ENCODE measurements at regions not wholly inside any gene's neighbourhood (a gene's known extent, or its start where the extent isn't known, plus 50 kb on each side); places are given as distances from the start of the nearest gene placed in this dataset.

- peaks cover 57% of the 10 kb centered on the region for H3K9me3 Mint-ChIP-seq (ENCODE audit: unreplicated experiment)
- no peak for DNase-seq (ENCODE audit: unreplicated experiment)
- no peak overlapping the region for H3K27ac Mint-ChIP-seq (ENCODE audit: low read depth, unreplicated experiment)
- no peaks in the 10 kb centered on the region for H3K36me3 Mint-ChIP-seq (ENCODE audit: insufficient read depth, unreplicated experiment)
- no peak for TF ChIP-seq CTCF (IDR thresholded peaks at IDR 0.05; ENCODE audit: unreplicated experiment)
- intact Hi-C loops (cut with micrococcal nuclease): no loop called here
- BruUV-seq (replicated peaks): no TSS peak
- no peaks in the 10 kb centered on the region for H3K4me1 Mint-ChIP-seq (ENCODE audit: insufficient read depth, unreplicated experiment)
- no peaks in the 10 kb centered on the region for H3K27me3 Mint-ChIP-seq (ENCODE audit: insufficient read depth, unreplicated experiment)
- ChIA-PET CTCF (no interaction called here), POLR2A (no interaction called here)
- no peak overlapping the region for H3K4me3 Mint-ChIP-seq (ENCODE audit: unreplicated experiment)
These were observed 179.3 kb downstream of the TMEM132E start for GRCh38 chr17:34758718-34759117.

GRCh38 chr17:34758316-34758715, 178.9 kb downstream of the TMEM132E start:
- Mint-ChIP-seq H3K9me3 (ENCODE audit: unreplicated experiment) (peaks cover 57% of the 10 kb centered on the region), H3K4me1 (ENCODE audit: insufficient read depth, unreplicated experiment) (no peaks in the 10 kb centered on the region), H3K27me3 (ENCODE audit: insufficient read depth, unreplicated experiment) (no peaks in the 10 kb centered on the region), H3K4me3 (ENCODE audit: unreplicated experiment) (no peak overlapping the region), H3K27ac (ENCODE audit: low read depth, unreplicated experiment) (no peak overlapping the region), H3K36me3 (ENCODE audit: insufficient read depth, unreplicated experiment) (no peaks in the 10 kb centered on the region)
- POLR2A ChIA-PET: no interaction called here
- CTCF ChIA-PET: no interaction called here
- no peak for TF ChIP-seq CTCF (IDR thresholded peaks at IDR 0.05; ENCODE audit: unreplicated experiment)
- intact Hi-C loops (cut with micrococcal nuclease): no loop called here
- no TSS peak for BruUV-seq (replicated peaks)
- DNase-seq (ENCODE audit: unreplicated experiment): no peak

- Mint-ChIP-seq H3K9me3 (ENCODE audit: unreplicated experiment) (peaks cover 56% of the 10 kb centered on the region), H3K27me3 (ENCODE audit: insufficient read depth, unreplicated experiment) (no peaks in the 10 kb centered on the region), H3K27ac (ENCODE audit: low read depth, unreplicated experiment) (no peak overlapping the region), H3K4me3 (ENCODE audit: unreplicated experiment) (no peak overlapping the region), H3K36me3 (ENCODE audit: insufficient read depth, unreplicated experiment) (no peaks in the 10 kb centered on the region), H3K4me1 (ENCODE audit: insufficient read depth, unreplicated experiment) (no peaks in the 10 kb centered on the region)
- ChIA-PET CTCF (no interaction called here), POLR2A (no interaction called here)
- intact Hi-C loops (cut with micrococcal nuclease): no loop called here
- DNase-seq (ENCODE audit: unreplicated experiment): no peak
- BruUV-seq (replicated peaks): no TSS peak
- TF ChIP-seq CTCF (IDR thresholded peaks at IDR 0.05; ENCODE audit: unreplicated experiment): no peak
These were observed 178.2 kb downstream of the TMEM132E start for GRCh38 chr17:34757611-34758010.

DNA sequence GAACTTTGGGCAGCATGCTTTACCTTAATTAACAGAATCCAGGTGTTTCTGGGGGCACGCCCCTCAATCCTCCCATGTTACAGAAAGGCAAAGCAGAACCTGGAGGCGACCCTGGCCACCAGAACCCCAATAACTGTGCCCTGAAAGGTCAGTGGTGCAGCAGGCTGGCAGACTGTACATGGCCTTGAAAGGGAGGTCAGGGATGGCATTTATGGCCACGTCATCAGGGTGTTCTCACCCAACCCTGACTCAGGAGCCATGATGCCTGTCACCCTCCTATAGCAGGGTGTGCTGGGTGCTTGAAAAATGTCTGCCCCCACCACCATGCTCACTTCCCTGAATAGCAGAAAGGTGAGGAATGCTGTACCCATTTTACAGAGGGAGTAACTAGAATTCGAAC, 177.7 kb downstream of the TMEM132E start:
- peaks cover 57% of the 10 kb centered on the region for H3K9me3 Mint-ChIP-seq (ENCODE audit: unreplicated experiment)
- ChIA-PET CTCF (interaction anchor here (0.6 kb wide), 1 partner anchor 16 kb away, joined by 3 read pairs; no protein-coding TSS in a partner anchor), POLR2A (no interaction called here)
- no peak overlapping the region for H3K4me3 Mint-ChIP-seq (ENCODE audit: unreplicated experiment)
- no peak for TF ChIP-seq CTCF (IDR thresholded peaks at IDR 0.05; ENCODE audit: unreplicated experiment)
- H3K4me1 Mint-ChIP-seq (ENCODE audit: insufficient read depth, unreplicated experiment): no peaks in the 10 kb centered on the region
- intact Hi-C loops (cut with micrococcal nuclease): no loop called here
- no peak for DNase-seq (ENCODE audit: unreplicated experiment)
- H3K27ac Mint-ChIP-seq (ENCODE audit: low read depth, unreplicated experiment): no peak overlapping the region
- no peaks in the 10 kb centered on the region for H3K27me3 Mint-ChIP-seq (ENCODE audit: insufficient read depth, unreplicated experiment)
- BruUV-seq (replicated peaks): no TSS peak
- no peaks in the 10 kb centered on the region for H3K36me3 Mint-ChIP-seq (ENCODE audit: insufficient read depth, unreplicated experiment)

Measured in MCF 10A (cell line).